Activated CD8-positive, alpha-beta T cell treated with anti-CD3 and anti-CD28 coated beads for 36 hours (primary cell): ENCODE measurements at regions not wholly inside any gene's neighbourhood (a gene's known extent, or its start where the extent isn't known, plus 50 kb on each side); places are given as distances from the start of the nearest gene placed in this dataset.

Experiments used
- ATAC-seq: fragments of 200-7000 bp; cut with Tn5 transposase; one replicate; pipeline ENCODE4 v1.10.0; 2021; ENCODE audit warnings: mild to moderate bottlenecking, moderate library complexity
- CTCF ChIA-PET: fragments of 350-600 bp; sonication (Branson Sonifier 250); formaldehyde crosslinking; loops from one replicate; lab custom pipeline; 2021; ENCODE audit warnings: antibody characterized with exemption; lab: Charles Lee
- POLR2A ChIA-PET: fragments of 350-600 bp; sonication (Branson Sonifier 250); formaldehyde crosslinking; loops from one replicate; lab custom pipeline; 2021; ENCODE audit warnings: antibody characterized with exemption; lab: Charles Lee
- DNase-seq: peaks from one replicate; pipeline ENCODE4 v3.0.0-alpha.2; 2020
- H3K27ac Mint-ChIP-seq: one replicate; pipeline ENCODE4 v1.8.0; 2021; ENCODE audit warnings: mild to moderate bottlenecking, mixed read lengths
- H3K27me3 Mint-ChIP-seq: one replicate; pipeline ENCODE4 v1.8.0; 2021; ENCODE audit warnings: mixed read lengths
- H3K36me3 Mint-ChIP-seq: one replicate; pipeline ENCODE4 v1.8.0; 2021; ENCODE audit warnings: low read depth, mixed read lengths
- H3K4me1 Mint-ChIP-seq: one replicate; pipeline ENCODE4 v1.8.0; 2021; ENCODE audit warnings: low read depth, mixed read lengths
- H3K4me3 Mint-ChIP-seq: one replicate; pipeline ENCODE4 v1.8.0; 2021; ENCODE audit warnings: mild to moderate bottlenecking, moderate library complexity, mixed read lengths
- H3K9me3 Mint-ChIP-seq: one replicate; pipeline ENCODE4 v1.8.0; 2021; ENCODE audit warnings: mixed read lengths
- intact Hi-C: fragments of 100-400 bp; cut with micrococcal nuclease; formaldehyde crosslinking; loops from one replicate; pipeline ENCODE4 v1.10.0; 2022
- TF ChIP-seq, protein P1 (sequence below): fragments of 200-600 bp; IDR thresholded peaks from one replicate; pipeline ENCODE4 v1.8.0; 2022; ENCODE audit warnings: antibody characterized with exemption, mild to moderate bottlenecking

DNA sequence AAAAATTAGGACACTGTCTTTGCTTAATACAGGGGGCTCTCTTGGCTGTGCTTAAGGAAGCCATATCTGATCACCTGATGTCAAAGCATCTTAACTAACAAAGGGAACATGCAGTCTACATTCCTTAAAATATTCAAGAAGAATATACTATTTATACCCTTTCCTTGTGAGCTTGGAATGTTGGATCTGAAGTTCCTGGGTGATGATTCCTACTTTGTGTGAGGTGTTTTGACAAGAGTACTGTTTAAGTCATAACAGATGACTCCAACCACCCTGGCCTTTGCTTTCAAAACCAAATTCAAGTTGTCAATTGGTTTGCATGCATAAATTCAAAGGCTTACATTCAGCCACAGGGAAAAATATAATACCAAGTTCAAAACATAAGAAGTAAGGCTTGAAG lies 862.7 kb upstream of the SEMA6D start:
- ATAC-seq, result no peak
- no peaks in the 10 kb centered on the region for H3K27me3 Mint-ChIP-seq
- DNase-seq, result no peak
- TF ChIP-seq, protein P1, sequence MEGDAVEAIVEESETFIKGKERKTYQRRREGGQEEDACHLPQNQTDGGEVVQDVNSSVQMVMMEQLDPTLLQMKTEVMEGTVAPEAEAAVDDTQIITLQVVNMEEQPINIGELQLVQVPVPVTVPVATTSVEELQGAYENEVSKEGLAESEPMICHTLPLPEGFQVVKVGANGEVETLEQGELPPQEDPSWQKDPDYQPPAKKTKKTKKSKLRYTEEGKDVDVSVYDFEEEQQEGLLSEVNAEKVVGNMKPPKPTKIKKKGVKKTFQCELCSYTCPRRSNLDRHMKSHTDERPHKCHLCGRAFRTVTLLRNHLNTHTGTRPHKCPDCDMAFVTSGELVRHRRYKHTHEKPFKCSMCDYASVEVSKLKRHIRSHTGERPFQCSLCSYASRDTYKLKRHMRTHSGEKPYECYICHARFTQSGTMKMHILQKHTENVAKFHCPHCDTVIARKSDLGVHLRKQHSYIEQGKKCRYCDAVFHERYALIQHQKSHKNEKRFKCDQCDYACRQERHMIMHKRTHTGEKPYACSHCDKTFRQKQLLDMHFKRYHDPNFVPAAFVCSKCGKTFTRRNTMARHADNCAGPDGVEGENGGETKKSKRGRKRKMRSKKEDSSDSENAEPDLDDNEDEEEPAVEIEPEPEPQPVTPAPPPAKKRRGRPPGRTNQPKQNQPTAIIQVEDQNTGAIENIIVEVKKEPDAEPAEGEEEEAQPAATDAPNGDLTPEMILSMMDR, result no peak
- no peaks in the 10 kb centered on the region for H3K4me1 Mint-ChIP-seq
- peaks cover 4% of the 10 kb centered on the region for H3K9me3 Mint-ChIP-seq
- intact Hi-C loops, result no loop called here
- ChIA-PET POLR2A (no interaction called here), CTCF (no interaction called here)
- no peak overlapping the region for H3K27ac Mint-ChIP-seq
- H3K36me3 Mint-ChIP-seq, result no peaks in the 10 kb centered on the region
- no peak overlapping the region for H3K4me3 Mint-ChIP-seq

DNA sequence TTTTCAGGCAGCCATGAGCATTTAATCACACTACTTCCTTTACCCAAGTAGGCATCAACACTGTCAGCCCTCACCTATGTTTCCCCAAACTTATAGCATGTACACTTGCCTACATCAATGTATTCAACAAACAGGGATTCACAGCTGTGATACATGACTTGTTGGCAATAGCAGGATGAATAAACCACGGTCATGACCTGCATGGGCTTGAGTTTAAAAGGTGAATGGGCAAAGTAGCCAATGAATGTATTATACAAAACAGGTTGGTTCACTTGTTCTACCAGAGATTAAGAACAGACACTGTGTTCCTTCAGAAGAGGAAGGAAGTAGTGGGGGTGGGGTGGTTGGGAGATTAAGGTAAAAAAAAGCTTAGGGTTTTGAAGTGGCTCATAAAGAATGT lies 861.9 kb upstream of the SEMA6D start:
- ATAC-seq, result no peak
- Mint-ChIP-seq H3K4me1 (no peaks in the 10 kb centered on the region), H3K4me3 (no peak overlapping the region), H3K36me3 (no peaks in the 10 kb centered on the region), H3K27me3 (no peaks in the 10 kb centered on the region), H3K27ac (no peak overlapping the region), H3K9me3 (peaks cover 4% of the 10 kb centered on the region)
- no peak for DNase-seq
- intact Hi-C loops, result no loop called here
- ChIA-PET CTCF (no interaction called here), POLR2A (no interaction called here)
- TF ChIP-seq, protein P1, result no peak

DNA sequence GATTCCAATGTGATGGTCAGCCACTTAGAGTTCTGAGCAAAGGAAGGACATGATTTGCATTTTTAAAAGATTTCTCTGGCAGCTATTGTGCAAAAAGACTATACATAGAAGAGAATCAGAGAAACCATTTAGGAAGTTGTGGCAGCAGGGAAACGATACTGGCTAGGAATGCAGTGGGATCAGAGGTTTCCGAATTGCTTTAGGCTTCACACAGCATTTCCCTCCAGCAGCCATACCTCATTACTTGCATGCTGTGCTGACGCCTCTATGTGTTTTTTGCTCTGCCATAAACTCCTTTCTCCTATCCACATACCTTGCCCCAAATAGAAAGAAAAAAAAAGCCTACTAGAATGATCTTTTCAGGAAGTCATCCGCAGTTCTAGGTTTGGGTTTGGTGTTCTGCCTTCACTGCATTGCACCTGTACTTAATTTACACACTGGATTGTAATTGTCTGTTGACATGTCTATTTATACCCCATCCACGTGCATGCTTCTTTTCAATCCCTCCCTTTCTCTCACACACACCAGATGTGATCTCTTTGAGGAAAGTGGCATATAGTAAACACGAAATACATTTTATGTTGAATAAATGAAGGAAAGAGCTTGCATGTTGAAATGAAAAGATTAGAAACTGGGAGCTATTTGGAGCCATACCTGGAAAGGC lies 860.3 kb upstream of the SEMA6D start:
- Mint-ChIP-seq H3K27me3 (no peaks in the 10 kb centered on the region), H3K4me1 (no peaks in the 10 kb centered on the region), H3K9me3 (peaks cover 5% of the 10 kb centered on the region), H3K36me3 (no peaks in the 10 kb centered on the region), H3K27ac (no peak overlapping the region), H3K4me3 (no peak overlapping the region)
- CTCF ChIA-PET, result no interaction called here
- POLR2A ChIA-PET, result no interaction called here
- no peak for DNase-seq
- ATAC-seq, result no peak
- TF ChIP-seq, protein P1, result no peak
- intact Hi-C loops, result no loop called here

DNA sequence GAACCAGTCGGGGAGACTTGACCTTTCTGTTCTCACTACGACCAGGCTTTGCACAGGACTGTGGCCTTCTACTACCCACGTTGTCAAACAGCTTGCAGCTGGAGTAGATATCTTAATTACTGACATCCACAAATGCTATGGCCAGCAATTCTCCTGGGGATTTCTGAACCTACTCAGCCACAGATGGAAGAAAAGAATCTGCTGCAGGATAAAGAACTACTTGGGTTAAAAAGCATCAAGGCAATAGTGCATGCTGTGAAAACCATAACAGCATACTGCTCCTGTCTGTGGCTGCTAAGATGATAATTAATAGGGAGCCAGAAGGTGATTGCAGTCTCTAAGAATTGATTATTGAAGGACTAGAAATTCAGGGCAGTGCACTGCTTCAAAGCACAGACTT lies 859.2 kb upstream of the SEMA6D start:
- ATAC-seq (no peak), DNase-seq (no peak)
- Mint-ChIP-seq H3K4me3 (no peak overlapping the region), H3K27ac (no peak overlapping the region), H3K9me3 (peaks cover 7% of the 10 kb centered on the region), H3K36me3 (no peaks in the 10 kb centered on the region), H3K4me1 (no peaks in the 10 kb centered on the region), H3K27me3 (no peaks in the 10 kb centered on the region)
- TF ChIP-seq, protein P1, result no peak
- intact Hi-C loops, result no loop called here
- ChIA-PET CTCF (no interaction called here), POLR2A (no interaction called here)

DNA sequence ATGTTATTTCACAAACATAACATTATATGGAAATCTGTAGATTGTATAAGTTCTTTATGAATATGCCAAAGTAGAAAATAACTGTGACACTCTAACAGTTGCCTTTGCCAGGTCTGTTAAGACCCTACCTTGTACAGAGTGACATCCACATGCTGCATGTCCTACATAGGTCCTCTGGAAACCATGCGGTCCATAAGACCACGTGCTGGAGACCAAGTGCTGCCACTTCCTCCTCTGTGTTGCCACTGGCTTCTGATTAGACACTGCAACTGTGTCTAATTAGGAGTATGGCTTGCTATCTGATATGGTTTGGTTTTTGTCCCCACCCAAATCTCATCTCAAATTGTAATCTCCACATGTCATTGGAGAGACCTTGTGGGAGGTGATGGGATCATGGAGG lies 855.5 kb upstream of the SEMA6D start:
- H3K4me1 Mint-ChIP-seq, result no peaks in the 10 kb centered on the region
- H3K36me3 Mint-ChIP-seq, result no peaks in the 10 kb centered on the region
- CTCF ChIA-PET, result no interaction called here
- ATAC-seq (no peak), DNase-seq (no peak)
- H3K9me3 Mint-ChIP-seq, result peaks cover 3% of the 10 kb centered on the region
- no peak overlapping the region for H3K27ac Mint-ChIP-seq
- POLR2A ChIA-PET, result no interaction called here
- intact Hi-C loops, result no loop called here
- TF ChIP-seq, protein P1, result no peak
- no peaks in the 10 kb centered on the region for H3K27me3 Mint-ChIP-seq
- no peak overlapping the region for H3K4me3 Mint-ChIP-seq
